ENCODE measurements at regions not wholly inside any gene's neighbourhood (a gene's known extent, or its start where the extent isn't known, plus 50 kb on each side); places are given as distances from the start of the nearest gene placed in this dataset.

DNA sequence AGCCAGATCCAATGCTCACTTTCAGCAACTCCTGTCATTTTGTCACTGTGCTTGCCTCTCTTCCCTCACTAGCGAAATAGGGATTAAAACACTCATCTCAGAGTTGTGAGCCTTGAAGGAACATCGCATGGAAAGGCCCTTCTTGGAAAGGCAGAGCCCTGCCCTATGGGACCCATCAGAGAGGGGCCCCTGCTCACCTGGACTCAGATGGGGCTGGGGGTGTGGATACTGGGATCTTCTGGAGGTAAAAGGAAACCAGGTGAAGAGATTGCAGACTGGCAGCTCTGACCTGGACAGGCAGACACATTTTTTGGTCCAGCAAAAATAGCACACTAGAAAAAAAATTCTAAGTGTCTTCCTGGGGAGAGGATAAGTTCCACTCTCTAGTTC lies 54.2 kb upstream of the EPS8L3 start:
- DNase-seq (no peak), ATAC-seq (no peak)
- Histone ChIP-seq H3K4me1 (peaks cover 54% of the 10 kb centered on the region), H3K36me3 (no peaks in the 10 kb centered on the region), H3K9me3 (peaks cover 4% of the 10 kb centered on the region), H3K27ac (no peak overlapping the region), H3K27me3 (ENCODE audit: low read depth) (no peaks in the 10 kb centered on the region), H3K4me3 (no peak overlapping the region)
- TF ChIP-seq, protein P1, sequence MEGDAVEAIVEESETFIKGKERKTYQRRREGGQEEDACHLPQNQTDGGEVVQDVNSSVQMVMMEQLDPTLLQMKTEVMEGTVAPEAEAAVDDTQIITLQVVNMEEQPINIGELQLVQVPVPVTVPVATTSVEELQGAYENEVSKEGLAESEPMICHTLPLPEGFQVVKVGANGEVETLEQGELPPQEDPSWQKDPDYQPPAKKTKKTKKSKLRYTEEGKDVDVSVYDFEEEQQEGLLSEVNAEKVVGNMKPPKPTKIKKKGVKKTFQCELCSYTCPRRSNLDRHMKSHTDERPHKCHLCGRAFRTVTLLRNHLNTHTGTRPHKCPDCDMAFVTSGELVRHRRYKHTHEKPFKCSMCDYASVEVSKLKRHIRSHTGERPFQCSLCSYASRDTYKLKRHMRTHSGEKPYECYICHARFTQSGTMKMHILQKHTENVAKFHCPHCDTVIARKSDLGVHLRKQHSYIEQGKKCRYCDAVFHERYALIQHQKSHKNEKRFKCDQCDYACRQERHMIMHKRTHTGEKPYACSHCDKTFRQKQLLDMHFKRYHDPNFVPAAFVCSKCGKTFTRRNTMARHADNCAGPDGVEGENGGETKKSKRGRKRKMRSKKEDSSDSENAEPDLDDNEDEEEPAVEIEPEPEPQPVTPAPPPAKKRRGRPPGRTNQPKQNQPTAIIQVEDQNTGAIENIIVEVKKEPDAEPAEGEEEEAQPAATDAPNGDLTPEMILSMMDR (IDR thresholded peaks at IDR 0.05): no peak
- intact Hi-C loops (cut with DNase I): no loop called here

DNA sequence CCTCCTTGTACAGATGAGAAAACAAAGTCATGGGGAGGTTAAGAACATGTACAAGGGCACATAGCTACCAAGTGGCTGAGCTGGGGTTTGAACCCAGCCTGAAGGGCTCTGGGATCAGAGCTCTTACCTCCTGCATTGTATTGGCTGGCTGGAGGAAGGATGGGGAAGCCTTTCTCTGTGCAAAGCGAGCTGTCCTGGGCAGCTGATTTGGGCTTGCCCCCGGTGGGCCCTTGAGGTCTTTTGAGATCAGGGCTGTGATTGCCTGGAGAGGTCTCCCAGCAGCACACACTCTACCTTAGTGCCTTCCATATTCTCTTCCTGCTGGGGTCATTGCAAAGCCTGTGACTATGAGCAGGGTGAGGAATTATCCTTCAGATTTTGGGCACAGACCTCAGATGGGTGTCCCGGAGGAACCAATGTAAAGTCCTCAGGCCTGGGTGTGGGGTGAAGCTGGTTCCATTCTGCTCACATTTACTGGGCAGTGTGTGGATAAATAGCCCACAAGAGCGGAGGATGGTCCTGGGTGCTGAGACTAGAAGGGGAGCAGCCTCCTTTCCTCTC lies 53.3 kb upstream of the EPS8L3 start:
- no peak for DNase-seq
- H3K27ac ChIP-seq: no peak overlapping the region
- intact Hi-C loops (cut with DNase I): no loop called here
- no peak for ATAC-seq
- H3K27me3 ChIP-seq (ENCODE audit: low read depth): no peaks in the 10 kb centered on the region
- H3K9me3 ChIP-seq: peaks cover 4% of the 10 kb centered on the region
- H3K4me3 ChIP-seq: no peak overlapping the region
- no peaks in the 10 kb centered on the region for H3K36me3 ChIP-seq
- peaks cover 46% of the 10 kb centered on the region for H3K4me1 ChIP-seq
- TF ChIP-seq, protein P1 (IDR thresholded peaks at IDR 0.05): no peak

DNA sequence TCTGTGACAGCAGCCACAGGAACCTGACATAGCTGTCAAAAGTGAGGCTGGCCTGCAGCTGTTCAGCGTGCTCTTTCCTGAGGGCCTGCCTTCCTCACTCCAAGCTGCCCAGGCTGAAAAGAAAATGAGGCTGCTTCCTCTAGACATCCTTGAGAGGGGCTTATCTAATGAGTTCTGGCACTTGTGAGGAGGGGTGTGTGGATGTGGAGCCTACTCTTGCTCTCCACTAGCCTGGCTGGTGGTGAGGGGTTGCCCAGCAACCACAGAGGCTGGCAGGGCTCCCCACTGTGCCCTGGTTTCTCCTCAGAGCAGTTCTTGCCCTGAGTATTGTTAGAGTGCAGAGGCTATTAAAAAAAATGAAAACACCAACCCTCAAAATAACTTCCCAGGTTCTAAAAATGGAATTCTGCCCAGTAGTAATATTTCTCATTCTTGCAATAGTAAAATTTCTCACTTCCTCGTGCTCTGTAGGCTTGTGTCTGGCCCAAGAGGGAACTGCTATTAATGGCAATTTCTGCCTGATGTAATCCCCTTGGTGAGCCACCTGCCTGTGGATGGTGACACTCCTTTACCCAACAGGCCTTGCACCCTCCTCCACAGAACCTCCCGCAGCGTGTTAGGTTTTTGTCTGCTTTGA lies 52.6 kb upstream of the EPS8L3 start:
- Histone ChIP-seq H3K36me3 (no peaks in the 10 kb centered on the region), H3K4me3 (no peak overlapping the region), H3K27ac (peak overlapping the region; percentile 44), H3K27me3 (ENCODE audit: low read depth) (no peaks in the 10 kb centered on the region), H3K9me3 (peaks cover 4% of the 10 kb centered on the region), H3K4me1 (peaks cover 38% of the 10 kb centered on the region)
- TF ChIP-seq, protein P1 (IDR thresholded peaks at IDR 0.05): no peak
- intact Hi-C loops (cut with DNase I): no loop called here
- DNase-seq (no peak), ATAC-seq (peak; percentile 63 to 77)

DNA sequence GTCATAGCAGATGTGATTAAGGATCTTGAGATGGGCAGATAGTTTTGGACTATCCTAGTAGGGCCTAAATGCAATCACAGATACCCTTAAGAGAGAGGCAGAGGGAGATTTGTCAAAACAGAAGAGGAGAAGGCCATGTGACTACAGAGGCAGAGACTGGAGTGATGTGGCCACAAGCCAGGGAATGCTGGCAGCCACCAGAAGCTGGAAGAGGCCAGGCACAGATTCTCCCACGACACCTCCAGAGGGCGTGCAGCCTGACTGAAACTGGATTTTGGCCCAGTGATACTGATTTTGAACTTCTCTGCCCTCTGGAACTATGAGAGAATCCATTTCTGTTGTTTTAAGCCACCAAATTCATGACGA lies 52.1 kb upstream of the EPS8L3 start:
- peaks cover 4% of the 10 kb centered on the region for H3K9me3 ChIP-seq
- H3K4me3 ChIP-seq: no peak overlapping the region
- ATAC-seq: no peak
- H3K4me1 ChIP-seq: peaks cover 34% of the 10 kb centered on the region
- no peaks in the 10 kb centered on the region for H3K36me3 ChIP-seq
- TF ChIP-seq, protein P1 (IDR thresholded peaks at IDR 0.05): no peak
- H3K27me3 ChIP-seq (ENCODE audit: low read depth): no peaks in the 10 kb centered on the region
- no peak for DNase-seq
- intact Hi-C loops (cut with DNase I): no loop called here
- H3K27ac ChIP-seq: peak overlapping the region; percentile 44

DNA sequence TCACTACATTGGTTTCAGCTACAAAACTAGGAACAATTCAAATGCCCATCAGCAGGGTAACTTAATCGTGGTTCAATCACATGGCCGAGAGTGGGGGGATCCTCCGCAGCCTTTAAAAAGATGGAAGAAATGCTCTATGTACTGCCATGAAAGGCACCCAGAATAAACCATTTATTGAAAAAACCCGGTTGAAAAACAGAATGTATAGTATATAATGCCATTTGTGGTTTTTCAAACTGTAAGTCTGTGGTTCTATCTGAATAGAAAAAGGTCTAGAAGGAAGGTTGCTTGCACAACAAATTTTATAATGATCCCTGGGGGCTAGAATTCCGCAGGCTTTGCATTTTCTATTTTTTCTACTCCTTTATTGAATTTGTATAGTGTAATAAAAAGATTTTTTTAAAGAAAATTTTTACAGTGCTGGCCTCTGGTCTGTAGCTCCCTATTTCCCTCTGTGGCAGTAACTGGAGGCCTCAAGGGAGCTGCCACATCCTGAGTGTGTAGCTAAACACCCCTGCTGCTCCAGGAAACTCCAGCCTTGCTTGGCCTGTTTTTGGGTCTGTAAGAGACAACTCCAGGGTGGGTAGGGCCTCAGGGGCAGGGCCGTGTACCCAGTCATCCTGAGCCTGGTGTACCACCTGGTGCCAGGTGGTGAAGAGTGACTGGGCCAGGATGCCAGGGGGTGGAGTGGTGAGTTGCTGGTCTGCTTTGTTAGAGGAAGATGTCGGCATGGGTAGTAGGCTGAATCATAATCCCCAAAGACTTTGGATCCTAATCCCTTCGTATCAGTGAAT lies 51.5 kb upstream of the EPS8L3 start:
- TF ChIP-seq, protein P1 (IDR thresholded peaks at IDR 0.05): no peak
- intact Hi-C loops (cut with DNase I): no loop called here
- Histone ChIP-seq H3K36me3 (no peaks in the 10 kb centered on the region), H3K4me1 (peaks cover 31% of the 10 kb centered on the region), H3K27me3 (ENCODE audit: low read depth) (no peaks in the 10 kb centered on the region), H3K27ac (no peak overlapping the region), H3K4me3 (no peak overlapping the region), H3K9me3 (peaks cover 4% of the 10 kb centered on the region)
- no peak for DNase-seq
- ATAC-seq: no peak
